ENCODE measurements at regions not wholly inside any gene's neighbourhood (a gene's known extent, or its start where the extent isn't known, plus 50 kb on each side); places are given as distances from the start of the nearest gene placed in this dataset.

- TF ChIP-seq CTCF (IDR thresholded peaks at IDR 0.05) (no peak), POLR2A (IDR thresholded peaks at IDR 0.05) (no peak)
These were observed 54.7 kb upstream of the ADRA2C start for GRCh38 chr4:3711183-3712111.

All from lower leg skin (tissue), 3 donors.